ENCODE measurements at regions not wholly inside any gene's neighbourhood (a gene's known extent, or its start where the extent isn't known, plus 50 kb on each side); places are given as distances from the start of the nearest gene placed in this dataset.

GRCh38 chr14:101412739-101413138, 148.6 kb upstream of the DIO3 start:
- intact Hi-C loops (cut with micrococcal nuclease), result no loop called here
- ChIA-PET POLR2A (no interaction called here), CTCF (no interaction called here)
- Mint-ChIP-seq H3K36me3 (ENCODE audit: insufficient read depth, unreplicated experiment) (no peaks in the 10 kb centered on the region), H3K27ac (ENCODE audit: low read depth, unreplicated experiment) (no peak overlapping the region), H3K4me1 (ENCODE audit: insufficient read depth, unreplicated experiment) (peaks cover 6% of the 10 kb centered on the region), H3K27me3 (ENCODE audit: insufficient read depth, unreplicated experiment) (peaks cover 54% of the 10 kb centered on the region), H3K4me3 (ENCODE audit: unreplicated experiment) (no peak overlapping the region), H3K9me3 (ENCODE audit: unreplicated experiment) (no peaks in the 10 kb centered on the region)
- no TSS peak for BruUV-seq (replicated peaks)
- DNase-seq (ENCODE audit: unreplicated experiment), result peak; percentile 33
- TF ChIP-seq CTCF (IDR thresholded peaks at IDR 0.05; ENCODE audit: unreplicated experiment), result no peak

GRCh38 chr14:101417434-101417833, 143.9 kb upstream of the DIO3 start:
- Mint-ChIP-seq H3K9me3 (ENCODE audit: unreplicated experiment) (no peaks in the 10 kb centered on the region), H3K4me1 (ENCODE audit: insufficient read depth, unreplicated experiment) (peaks cover 6% of the 10 kb centered on the region), H3K36me3 (ENCODE audit: insufficient read depth, unreplicated experiment) (no peaks in the 10 kb centered on the region), H3K27ac (ENCODE audit: low read depth, unreplicated experiment) (no peak overlapping the region), H3K4me3 (ENCODE audit: unreplicated experiment) (no peak overlapping the region), H3K27me3 (ENCODE audit: insufficient read depth, unreplicated experiment) (peaks cover 63% of the 10 kb centered on the region)
- no peak for DNase-seq (ENCODE audit: unreplicated experiment)
- no TSS peak for BruUV-seq (replicated peaks)
- POLR2A ChIA-PET, result no interaction called here
- intact Hi-C loops (cut with micrococcal nuclease), result no loop called here
- CTCF ChIA-PET, result no interaction called here
- TF ChIP-seq CTCF (IDR thresholded peaks at IDR 0.05; ENCODE audit: unreplicated experiment), result no peak

- intact Hi-C loops (cut with micrococcal nuclease), result no loop called here
- peaks cover 68% of the 10 kb centered on the region for H3K27me3 Mint-ChIP-seq (ENCODE audit: insufficient read depth, unreplicated experiment)
Observed at GRCh38 chr14:101418601-101419000, 142.7 kb upstream of the DIO3 start.

DNA sequence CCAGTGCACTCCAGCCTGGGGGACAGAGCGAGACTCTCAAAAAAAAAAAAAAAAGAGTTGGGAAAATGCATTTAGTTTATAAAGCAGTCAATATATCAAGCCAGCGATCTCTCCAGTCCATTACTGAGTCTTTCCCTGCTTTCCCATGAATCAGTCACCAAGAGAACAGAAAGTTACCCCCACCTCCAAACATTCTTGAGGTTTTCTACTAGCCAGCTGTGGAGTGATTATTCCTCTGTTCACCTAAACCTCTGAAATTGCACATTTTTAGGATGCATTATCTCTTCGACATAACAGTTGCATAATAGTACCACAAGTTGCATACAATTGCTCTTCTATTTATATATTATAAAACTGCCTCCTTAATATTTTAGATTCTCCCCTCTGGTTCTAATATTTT, 134.8 kb upstream of the DIO3 start:
- BruUV-seq (replicated peaks), result no TSS peak
- Mint-ChIP-seq H3K4me3 (ENCODE audit: unreplicated experiment) (no peak overlapping the region), H3K4me1 (ENCODE audit: insufficient read depth, unreplicated experiment) (no peaks in the 10 kb centered on the region), H3K27me3 (ENCODE audit: insufficient read depth, unreplicated experiment) (peaks cover 67% of the 10 kb centered on the region), H3K9me3 (ENCODE audit: unreplicated experiment) (peaks cover 20% of the 10 kb centered on the region), H3K36me3 (ENCODE audit: insufficient read depth, unreplicated experiment) (no peaks in the 10 kb centered on the region), H3K27ac (ENCODE audit: low read depth, unreplicated experiment) (no peak overlapping the region)
- DNase-seq (ENCODE audit: unreplicated experiment), result no peak
- TF ChIP-seq CTCF (IDR thresholded peaks at IDR 0.05; ENCODE audit: unreplicated experiment), result no peak
- intact Hi-C loops (cut with micrococcal nuclease), result no loop called here
- CTCF ChIA-PET, result no interaction called here
- POLR2A ChIA-PET, result no interaction called here

More at GRCh38 chr14:101418601-101419000, 142.7 kb upstream of the DIO3 start:
- no peak for DNase-seq (ENCODE audit: unreplicated experiment)
- H3K9me3 Mint-ChIP-seq (ENCODE audit: unreplicated experiment), result peaks cover under 1% of the 10 kb centered on the region
- no peaks in the 10 kb centered on the region for H3K36me3 Mint-ChIP-seq (ENCODE audit: insufficient read depth, unreplicated experiment)
- H3K4me1 Mint-ChIP-seq (ENCODE audit: insufficient read depth, unreplicated experiment), result no peaks in the 10 kb centered on the region
- no peak overlapping the region for H3K27ac Mint-ChIP-seq (ENCODE audit: low read depth, unreplicated experiment)
- ChIA-PET POLR2A (interaction anchor here (0.6 to 0.7 kb wide), 2 partner anchors 8 to 641 kb away, joined by 3 to 4 read pairs; no protein-coding TSS in a partner anchor), CTCF (no interaction called here)
- BruUV-seq (replicated peaks), result no TSS peak
- no peak for TF ChIP-seq CTCF (IDR thresholded peaks at IDR 0.05; ENCODE audit: unreplicated experiment)
- H3K4me3 Mint-ChIP-seq (ENCODE audit: unreplicated experiment), result no peak overlapping the region
